VCaP (cell line): ENCODE measurements at regions not wholly inside any gene's neighbourhood (a gene's known extent, or its start where the extent isn't known, plus 50 kb on each side); places are given as distances from the start of the nearest gene placed in this dataset.

Experiments used
- H3K27ac ChIP-seq: fragments of 450-650 bp; 2 replicates; pipeline ENCODE4 v1.5.1; 2017
- TF ChIP-seq, protein P1 (sequence below): fragments of 450-650 bp; conservative IDR thresholded peaks from 2 replicates; pipeline ENCODE4 v1.5.1; 2017; ENCODE audit warnings: mild to moderate bottlenecking, moderate library complexity

GRCh38 chr2:107325981-107326786 lies 440.2 kb upstream of the ST6GAL2 start:
- H3K27ac ChIP-seq: no peak overlapping the region
- TF ChIP-seq, protein P1, sequence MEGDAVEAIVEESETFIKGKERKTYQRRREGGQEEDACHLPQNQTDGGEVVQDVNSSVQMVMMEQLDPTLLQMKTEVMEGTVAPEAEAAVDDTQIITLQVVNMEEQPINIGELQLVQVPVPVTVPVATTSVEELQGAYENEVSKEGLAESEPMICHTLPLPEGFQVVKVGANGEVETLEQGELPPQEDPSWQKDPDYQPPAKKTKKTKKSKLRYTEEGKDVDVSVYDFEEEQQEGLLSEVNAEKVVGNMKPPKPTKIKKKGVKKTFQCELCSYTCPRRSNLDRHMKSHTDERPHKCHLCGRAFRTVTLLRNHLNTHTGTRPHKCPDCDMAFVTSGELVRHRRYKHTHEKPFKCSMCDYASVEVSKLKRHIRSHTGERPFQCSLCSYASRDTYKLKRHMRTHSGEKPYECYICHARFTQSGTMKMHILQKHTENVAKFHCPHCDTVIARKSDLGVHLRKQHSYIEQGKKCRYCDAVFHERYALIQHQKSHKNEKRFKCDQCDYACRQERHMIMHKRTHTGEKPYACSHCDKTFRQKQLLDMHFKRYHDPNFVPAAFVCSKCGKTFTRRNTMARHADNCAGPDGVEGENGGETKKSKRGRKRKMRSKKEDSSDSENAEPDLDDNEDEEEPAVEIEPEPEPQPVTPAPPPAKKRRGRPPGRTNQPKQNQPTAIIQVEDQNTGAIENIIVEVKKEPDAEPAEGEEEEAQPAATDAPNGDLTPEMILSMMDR: no peak

DNA sequence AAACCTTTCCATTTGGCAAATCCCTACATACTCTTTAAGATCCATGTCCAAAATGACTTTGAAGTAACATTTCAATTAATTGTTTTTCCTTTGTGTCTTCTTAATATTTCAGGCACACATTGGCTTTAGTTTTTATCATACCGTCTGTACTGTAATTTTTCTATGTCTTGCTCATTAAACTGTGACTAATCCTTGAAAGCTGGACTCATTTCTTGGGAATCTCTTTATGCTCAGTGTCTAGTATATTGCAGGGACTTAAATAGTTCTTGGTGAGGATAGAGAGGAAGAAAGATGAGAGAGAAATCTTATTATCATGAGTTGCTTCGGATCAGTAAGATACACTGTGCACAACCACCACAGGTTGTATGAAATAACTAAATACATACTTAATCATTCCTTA lies 448.3 kb upstream of the ST6GAL2 start:
- TF ChIP-seq, protein P1: no peak
- no peak overlapping the region for H3K27ac ChIP-seq

- H3K27ac ChIP-seq: no peak overlapping the region
- TF ChIP-seq, protein P1: no peak
These were observed 450.6 kb upstream of the ST6GAL2 start for GRCh38 chr2:107336526-107336925.

- H3K27ac ChIP-seq: no peak overlapping the region
- TF ChIP-seq, protein P1: no peak
These were observed 451.4 kb upstream of the ST6GAL2 start for GRCh38 chr2:107337209-107337898.

GRCh38 chr2:107338059-107338458 lies 452.1 kb upstream of the ST6GAL2 start:
- H3K27ac ChIP-seq: no peak overlapping the region
- TF ChIP-seq, protein P1: no peak

DNA sequence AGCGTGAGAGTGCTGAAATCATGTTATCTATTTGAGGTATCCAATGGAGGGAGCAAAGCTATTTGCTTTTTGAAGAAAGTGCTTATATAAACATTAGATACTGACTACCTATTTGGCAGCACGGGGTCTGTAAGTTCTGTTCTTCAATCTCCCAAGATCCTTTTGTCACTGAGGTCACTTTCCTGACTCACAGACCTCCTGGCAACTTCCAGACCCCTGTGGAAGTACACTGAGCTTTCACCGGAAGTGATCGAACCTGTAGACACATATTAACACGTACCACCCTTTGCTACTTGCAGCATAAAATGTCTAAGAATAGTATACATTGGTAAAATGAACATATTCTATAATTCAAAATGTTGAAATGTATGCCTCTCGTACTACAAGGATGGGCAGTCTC lies 452.6 kb upstream of the ST6GAL2 start:
- H3K27ac ChIP-seq: no peak overlapping the region
- TF ChIP-seq, protein P1: no peak

DNA sequence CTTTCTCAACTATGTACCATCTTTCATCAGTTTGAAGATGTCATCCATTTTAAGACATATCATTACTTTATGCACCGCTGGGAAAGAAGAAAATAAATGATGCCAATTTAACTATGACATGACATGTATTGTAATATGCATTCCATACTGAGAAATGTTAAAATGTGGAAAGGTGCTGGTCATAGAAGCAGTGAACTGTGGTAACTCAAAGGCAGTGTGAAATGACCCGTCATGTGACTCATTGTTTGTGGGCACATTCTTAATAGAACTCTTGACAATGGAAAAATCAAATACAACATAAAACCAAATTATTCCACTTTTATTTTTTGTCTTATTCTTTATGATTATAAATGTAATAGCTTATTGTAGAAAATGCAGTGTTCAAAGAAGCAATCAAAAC lies 455.0 kb upstream of the ST6GAL2 start:
- H3K27ac ChIP-seq: no peak overlapping the region
- TF ChIP-seq, protein P1: no peak
